HG02870 (cell line): ENCODE measurements at regions not wholly inside any gene's neighbourhood (a gene's known extent, or its start where the extent isn't known, plus 50 kb on each side); places are given as distances from the start of the nearest gene placed in this dataset.
"Not testable (repeated sequence)": the region's sequence is repeated elsewhere in the genome, so short reads cannot be mapped to it uniquely, and the experiment has no call there.

Source experiments
- ATAC-seq: cut with Tn5 transposase; IDR thresholded peaks from one replicate; pipeline ENCODE4 v1.9.1; 2021; ENCODE audit warnings: mild to moderate bottlenecking, moderate library complexity; ENCODE audit not compliant: unreplicated experiment

- ATAC-seq, result no peak
These were observed 87.3 kb upstream of the PRR23C start for GRCh38 chr3:139131951-139132350.

GRCh38 chr3:139132976-139133375 lies 88.3 kb upstream of the PRR23C start:
- ATAC-seq, result no peak

- no peak for ATAC-seq
These were observed 90.1 kb upstream of the PRR23C start for GRCh38 chr3:139134678-139135372.

GRCh38 chr3:139135657-139136056 lies 91.0 kb upstream of the PRR23C start:
- ATAC-seq, result no peak

GRCh38 chr3:139136469-139137202 lies 91.9 kb upstream of the PRR23C start:
- no peak for ATAC-seq

- no peak for ATAC-seq
These were observed 95.9 kb upstream of the PRR23C start for GRCh38 chr3:139140553-139140952.

GRCh38 chr3:139145980-139146379 lies 101.3 kb upstream of the PRR23C start:
- not testable (repeated sequence) for ATAC-seq

- no peak for ATAC-seq
These were observed 106.8 kb upstream of the PRR23C start for GRCh38 chr3:139151530-139151929.

- ATAC-seq, result not testable (repeated sequence)
These were observed 108.7 kb upstream of the PRR23C start for GRCh38 chr3:139153434-139153833.

GRCh38 chr3:139157161-139157932 lies 112.7 kb upstream of the PRR23C start:
- ATAC-seq, result no peak

GRCh38 chr3:139159356-139159755 lies 114.7 kb upstream of the PRR23C start:
- no peak for ATAC-seq

GRCh38 chr3:139173372-139174108 lies 128.8 kb upstream of the PRR23C start:
- ATAC-seq, result no peak

GRCh38 chr3:139180489-139180888 lies 135.8 kb upstream of the PRR23C start:
- ATAC-seq, result no peak

GRCh38 chr3:139182143-139182542 lies 137.5 kb upstream of the PRR23C start:
- ATAC-seq, result no peak

GRCh38 chr3:139182598-139182997 lies 137.9 kb upstream of the PRR23C start:
- ATAC-seq, result no peak

GRCh38 chr3:139185527-139185926 lies 140.8 kb upstream of the PRR23C start:
- no peak for ATAC-seq

GRCh38 chr3:139187154-139187553 lies 142.5 kb upstream of the PRR23C start:
- no peak for ATAC-seq

- no peak for ATAC-seq
These were observed 143.0 kb upstream of the PRR23C start for GRCh38 chr3:139187648-139188047.

GRCh38 chr3:139189943-139190342 lies 145.3 kb upstream of the PRR23C start:
- no peak for ATAC-seq

- not testable (repeated sequence) for ATAC-seq
These were observed 149.4 kb upstream of the MRPS22 start for GRCh38 chr3:139194421-139194820.

- ATAC-seq, result not testable (repeated sequence)
These were observed 147.7 kb upstream of the MRPS22 start for GRCh38 chr3:139196146-139196545.
